ENCODE measurements at regions not wholly inside any gene's neighbourhood (a gene's known extent, or its start where the extent isn't known, plus 50 kb on each side); places are given as distances from the start of the nearest gene placed in this dataset.
"Not testable (repeated sequence)": the region's sequence is repeated elsewhere in the genome, so short reads cannot be mapped to it uniquely, and the experiment has no call there.

DNA sequence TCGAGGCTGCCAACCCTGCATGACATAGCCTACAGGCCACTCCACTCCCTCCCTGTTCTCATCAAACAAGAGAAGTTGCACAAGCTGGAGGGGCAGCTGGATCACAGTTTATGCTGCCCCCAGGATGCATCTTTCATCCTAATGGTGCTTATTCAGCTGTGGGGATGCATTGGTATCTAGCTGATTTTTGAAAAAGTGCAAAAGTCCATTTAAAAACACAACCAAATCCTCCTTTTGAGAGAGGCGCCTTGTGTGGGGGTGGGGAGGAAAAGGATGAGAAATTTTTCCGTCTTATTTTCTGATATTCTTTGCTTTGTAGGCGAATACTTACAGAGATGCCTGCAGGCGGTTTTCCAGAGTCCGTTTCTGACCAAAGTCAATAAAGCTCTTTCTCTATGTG, 276.4 kb upstream of the BOD1L1 start:
- DNase-seq = no peak

DNA sequence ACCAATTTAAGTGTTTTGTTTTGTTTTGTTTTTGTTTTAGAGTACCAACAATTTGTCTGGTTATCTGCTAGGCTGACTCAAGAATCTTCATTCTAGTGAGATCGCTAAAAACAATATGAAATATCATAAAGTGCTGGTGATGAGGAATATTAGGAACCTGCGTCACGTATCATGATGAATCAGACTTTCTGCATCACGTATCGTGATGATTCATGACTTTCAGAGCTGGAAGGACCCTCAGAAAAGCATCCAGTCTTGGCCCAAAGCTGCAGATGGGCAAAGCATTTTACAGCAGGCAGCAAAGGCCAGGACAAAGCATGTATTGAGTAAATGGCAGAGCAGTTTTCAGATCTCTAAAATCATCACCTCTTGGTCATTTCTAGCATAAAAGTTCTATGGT, 278.0 kb upstream of the BOD1L1 start:
- DNase-seq = no peak

DNA sequence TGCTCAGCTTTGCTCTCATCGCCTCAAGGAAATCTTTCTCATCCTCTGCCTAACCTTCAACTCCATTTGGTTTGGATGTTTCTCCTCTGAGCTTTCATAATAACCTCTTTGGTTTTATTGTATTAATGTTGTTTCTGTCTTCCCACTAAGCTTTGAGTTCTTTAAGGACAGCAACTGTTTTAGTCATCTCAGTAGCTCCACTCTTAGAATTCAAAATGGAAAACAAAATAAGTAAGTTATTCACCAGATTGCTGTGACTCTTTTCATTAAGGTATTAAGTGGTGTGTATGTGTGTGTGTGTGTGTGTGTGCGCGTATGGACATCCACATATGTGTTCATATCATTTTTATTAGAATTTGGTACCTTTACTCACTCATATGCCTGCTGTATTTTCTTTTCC, 279.2 kb upstream of the BOD1L1 start:
- no peak for DNase-seq

DNA sequence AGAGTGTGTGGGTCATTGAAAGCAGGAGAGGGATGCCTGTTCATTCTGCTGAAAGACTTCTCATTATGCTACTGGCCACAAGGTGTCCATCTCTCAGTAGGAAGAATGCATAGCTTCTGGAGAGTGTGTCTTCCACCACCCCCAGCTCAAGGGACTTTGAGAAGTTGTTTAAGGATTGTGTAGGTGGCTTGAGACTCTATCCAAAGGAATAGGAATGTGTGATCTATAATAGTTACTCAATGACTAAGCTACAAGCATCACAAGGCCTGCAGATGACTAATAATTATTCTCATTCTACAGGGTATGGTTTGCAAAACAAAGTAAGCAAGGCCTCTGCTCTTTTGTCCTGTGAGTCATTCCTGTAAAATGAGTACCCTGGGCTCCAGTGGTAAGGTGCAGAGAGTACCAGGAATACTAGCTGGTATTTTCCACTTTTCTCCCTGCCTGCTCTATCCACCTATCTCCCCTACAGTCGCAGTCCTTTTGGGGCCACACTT, 279.8 kb upstream of the BOD1L1 start:
- no peak for DNase-seq

DNA sequence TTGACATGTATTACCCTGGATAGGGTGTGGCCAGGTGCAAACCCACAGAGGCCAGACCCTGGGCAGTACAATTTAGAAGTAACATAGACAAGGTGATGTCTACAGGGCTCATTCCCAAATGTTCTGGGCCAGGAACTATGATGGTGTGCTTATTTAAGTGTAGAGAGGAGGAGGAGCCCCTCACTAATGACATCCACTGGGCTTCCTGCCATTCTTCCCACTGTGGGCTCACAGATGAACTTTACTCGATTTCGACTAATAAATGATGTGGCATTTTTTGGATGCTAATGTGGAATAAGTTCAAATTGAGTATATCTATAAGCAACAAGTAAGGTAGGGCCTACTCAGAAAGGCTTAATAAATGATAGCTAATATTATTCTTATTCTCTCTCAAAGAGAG, 280.9 kb upstream of the BOD1L1 start:
- DNase-seq = no peak

DNA sequence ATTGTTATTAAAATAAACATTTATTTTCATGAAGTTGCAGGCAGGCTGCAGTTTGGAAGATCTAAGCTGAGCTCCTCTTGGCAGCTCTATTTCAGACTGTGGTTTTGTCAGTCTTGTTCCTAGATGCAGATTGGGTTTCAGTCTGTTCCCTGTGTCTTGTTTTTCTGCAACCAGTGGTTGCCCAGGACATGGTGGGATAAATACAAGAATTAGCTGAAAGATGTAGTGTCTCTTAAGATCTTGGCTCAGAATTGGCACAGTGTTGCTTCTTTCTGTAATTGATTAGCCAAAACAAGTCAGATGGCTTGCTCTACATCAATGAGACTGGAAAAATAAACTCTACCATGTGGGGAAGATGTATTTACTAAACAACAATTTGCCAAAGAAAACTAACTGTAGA, 283.0 kb upstream of the BOD1L1 start:
- DNase-seq = no peak

DNA sequence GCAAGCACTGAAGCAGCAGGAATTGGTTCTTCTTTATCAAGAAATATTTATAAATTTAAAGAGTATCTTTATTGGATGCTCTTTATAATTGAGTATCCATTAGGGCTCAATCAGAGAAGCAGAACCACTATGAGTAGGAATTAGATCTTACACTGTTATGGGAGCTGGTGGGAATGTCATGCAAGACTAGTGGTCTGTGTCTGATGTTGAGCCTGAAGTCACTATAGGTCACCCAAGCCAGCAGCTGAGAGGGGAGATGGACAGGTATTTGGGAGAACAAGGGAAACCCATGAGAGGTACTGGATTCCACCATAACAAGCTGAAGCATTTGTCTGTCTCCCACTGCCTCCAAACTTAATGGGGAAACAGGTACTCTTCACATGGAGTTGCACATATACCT, 283.7 kb upstream of the BOD1L1 start:
- DNase-seq = no peak

DNA sequence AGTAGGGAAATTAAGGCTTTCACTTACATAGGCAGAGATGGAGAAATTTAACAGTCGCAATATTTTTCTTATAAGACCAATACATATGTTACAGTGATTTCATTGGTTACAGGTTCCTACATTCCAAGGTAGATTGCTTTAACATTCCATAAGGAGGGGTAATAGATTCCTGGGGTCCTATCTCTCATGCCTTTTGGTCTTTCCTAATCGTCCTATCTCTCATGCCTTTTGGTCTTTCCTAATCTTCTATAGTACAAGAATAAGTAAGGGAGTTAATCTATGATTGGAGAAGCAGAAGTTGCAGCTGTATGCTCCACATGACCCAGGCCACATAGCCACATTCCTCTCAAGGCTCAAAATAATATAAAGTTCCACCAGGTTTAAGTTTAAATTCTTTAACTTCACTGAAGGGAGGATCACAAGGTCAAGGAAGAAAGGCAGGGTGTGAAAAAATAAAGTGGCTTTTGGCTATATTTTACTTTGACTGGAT, 285.0 kb upstream of the BOD1L1 start:
- no peak for DNase-seq

DNA sequence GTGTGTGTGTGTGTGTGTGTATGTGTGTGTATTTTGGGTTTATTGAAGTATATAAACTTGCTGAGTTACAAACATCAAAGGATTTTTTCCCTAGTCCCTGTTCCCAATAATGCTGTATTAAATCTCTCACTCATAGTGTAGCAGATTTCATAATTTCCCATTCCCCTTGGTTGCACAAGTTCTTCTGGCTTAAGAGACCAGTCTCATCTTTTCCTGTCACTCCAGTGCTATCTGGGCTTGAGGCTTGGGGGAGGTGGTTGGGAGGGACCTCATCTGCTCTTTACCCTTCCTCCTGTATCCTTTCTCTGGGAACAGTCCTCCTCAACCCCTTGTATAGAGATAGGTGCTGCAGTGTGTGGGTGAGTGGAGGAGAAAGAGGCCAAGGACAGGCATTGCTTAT, 285.4 kb upstream of the BOD1L1 start:
- DNase-seq = no peak

DNA sequence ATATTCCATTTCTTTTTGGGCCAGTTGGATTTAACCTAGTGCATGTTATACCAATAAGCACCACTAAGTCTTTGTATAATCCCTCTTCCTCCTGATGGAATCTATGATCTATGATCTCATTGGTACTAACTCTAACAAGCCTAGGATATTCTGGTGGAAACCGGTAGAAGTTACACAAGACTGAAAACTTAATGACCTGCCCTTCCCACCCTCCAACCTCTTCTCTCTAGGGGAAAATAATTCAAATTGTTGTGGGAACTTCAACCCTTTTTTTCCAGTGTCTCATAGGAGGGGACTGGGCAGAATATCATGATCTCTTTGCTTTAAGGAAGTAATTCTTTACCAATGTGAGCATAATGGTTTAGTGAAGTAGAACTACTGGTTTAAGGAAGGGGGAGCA, 289.5 kb upstream of the BOD1L1 start:
- no peak for DNase-seq

DNA sequence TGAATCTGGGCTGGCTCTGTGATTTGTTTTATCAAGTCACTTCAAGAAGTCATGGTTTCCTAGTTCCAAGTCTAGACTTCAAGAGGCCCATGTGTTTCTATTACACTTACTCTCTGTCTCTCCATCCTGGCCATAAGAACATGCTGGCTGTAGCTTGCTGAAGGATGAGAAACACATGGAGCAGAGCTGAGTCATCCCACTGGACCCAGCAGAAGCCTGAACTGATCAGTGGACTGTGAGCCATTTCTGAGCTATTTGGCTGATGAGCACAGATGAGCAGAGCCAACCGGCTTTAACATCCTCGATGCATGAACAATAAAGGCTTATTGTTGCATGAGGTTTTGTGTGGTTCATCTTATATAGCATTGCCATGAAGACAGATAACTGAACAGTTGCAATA, 290.6 kb upstream of the BOD1L1 start:
- no peak for DNase-seq

DNA sequence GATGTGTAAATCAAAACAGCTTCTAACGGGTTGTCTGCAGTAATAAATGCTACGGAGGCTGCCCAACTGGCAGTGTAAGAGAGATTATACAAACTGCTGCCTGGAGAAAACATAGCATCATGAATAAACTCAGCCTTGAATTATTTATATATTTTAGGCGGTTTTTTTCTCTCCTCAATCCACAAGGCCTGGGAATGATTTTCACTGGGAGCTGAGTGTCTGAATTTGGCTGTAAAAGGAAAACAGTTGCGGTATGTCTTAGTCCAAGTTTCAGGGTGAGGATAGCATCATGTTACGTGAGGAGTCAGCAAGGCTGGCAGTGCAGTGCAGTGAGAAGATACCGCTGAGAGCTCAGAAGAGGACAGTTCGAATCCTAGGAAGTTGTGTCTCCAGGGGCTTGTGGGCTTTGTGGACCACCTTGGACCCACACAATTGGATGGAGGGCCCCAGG, 291.5 kb upstream of the BOD1L1 start:
- no peak for DNase-seq

DNA sequence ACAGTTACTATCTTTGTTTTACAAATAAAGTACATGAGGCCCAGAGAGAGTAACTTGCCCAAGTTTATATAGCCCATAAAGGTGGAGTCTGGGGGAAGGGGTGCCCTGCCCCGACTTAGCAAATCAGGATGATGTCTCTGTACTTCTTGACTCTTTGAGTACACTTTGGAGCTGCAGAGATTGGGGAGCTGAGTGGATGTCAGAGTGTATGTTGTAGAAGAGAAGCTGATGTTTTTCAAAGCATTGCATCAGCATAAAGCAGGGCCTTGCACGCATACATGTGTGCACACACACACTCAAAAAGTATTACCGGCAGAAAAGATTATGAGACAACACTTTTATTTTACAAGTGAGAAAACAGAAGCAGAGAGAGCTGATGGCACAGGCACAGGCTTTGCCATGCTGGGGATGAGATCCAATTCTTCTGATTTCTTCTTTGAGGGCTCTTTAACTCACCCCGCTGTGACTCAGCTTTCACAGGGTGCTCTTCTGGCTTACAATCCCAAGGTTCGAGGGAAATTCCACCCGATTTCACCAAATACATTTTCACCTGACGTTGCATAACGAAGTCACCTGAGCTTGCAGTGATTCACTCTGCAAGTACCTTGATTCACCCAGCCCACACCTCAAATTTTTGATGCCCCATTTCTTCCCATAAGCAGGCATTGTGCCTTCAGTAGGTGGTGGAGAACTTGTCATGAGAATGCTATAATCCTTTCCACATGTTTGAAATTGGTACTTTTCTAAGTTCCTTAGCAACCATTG, 292.8 kb upstream of the BOD1L1 start:
- DNase-seq = no peak

DNA sequence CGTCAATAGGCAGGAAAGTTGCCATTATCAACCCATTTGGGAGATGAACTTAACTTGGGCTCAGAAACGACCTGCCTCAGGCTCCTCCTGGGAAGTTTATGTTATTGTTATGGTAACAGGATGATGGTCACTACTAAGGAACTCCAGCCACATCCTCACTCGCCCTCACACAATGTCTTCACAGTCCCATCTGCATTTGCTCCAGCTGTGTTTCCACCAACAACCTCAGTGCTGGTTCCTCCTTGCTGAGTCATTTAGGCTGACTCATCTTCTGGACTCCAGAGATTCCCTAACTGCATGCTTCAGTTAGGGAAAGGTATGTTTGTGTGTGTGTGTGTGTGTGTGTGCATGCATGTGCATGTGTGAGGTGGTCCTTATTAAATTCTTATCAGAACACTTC, 293.4 kb upstream of the BOD1L1 start:
- no peak for DNase-seq

DNA sequence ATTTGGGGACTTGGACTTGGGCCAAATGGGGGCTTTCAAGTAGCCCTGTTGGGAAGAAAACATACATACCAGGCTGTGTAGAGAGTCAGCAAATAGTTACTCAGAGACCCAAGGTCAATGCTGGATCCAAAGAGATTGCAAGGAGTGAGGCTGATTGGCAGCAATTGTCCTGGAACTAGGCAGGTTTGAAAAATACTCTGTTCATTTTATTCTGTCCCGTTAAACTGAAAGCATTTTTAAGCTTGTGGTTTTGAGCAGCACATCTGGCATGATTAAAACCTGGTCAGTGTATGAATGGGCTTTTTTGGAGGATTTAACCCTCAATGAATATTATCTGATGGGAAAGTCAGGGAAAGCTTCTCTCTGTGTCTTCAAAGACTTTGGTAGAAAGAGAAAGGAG, 294.3 kb upstream of the BOD1L1 start:
- no peak for DNase-seq

DNA sequence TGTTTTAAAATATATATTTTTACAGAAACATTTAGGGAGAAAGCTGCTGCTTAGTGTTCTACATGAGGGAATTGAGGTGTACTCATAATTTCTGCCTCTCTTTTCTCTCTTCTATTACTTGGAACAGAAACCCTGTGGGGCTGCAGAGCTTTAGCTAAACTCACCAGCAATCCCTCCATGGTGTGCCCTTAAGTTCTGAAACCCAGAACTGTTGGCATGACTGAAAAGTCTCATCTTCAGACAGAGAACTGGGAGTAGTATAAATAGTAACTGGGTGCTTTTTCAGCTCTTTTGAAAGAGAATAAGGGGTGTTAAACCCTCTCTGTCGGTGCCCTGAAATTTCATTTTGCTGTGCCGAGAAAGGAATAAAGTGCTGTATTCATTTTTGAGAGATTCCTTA, 294.9 kb upstream of the BOD1L1 start:
- no peak for DNase-seq

DNA sequence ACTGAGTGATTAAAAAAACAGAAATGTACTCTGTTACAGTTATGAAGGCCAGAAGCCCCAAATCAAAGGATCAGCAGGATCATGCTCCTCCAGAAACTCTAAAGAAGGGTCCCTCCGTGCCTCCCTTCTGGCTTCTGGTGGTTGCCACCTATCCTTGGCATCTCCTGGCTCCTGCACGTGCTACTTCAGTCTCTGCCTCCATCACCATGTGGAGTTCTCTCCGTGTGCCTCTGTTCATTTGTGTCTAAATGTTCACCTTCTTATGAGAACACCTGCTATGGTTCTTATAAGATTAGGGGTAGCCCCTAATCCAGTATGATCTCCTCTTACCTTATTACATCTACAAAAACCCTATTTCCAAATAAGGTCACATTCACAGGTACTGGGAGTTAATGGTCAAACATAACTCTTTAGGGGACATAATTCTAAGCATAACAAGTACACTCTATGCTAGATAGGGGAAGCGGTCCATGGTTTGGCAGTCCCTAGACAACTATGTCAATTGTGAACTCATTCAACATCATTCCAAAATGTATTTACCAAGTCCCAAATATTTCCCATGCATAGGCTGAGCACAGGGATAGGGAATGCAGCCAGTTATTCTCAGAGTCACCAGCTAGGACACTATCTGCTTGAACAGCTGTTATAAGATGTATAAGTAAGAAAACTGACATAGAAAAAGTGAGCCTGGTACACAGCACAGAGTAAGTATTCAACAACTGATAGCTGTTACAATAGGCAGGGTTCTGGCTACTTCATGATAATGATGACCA, 295.5 kb upstream of the BOD1L1 start:
- DNase-seq = no peak

DNA sequence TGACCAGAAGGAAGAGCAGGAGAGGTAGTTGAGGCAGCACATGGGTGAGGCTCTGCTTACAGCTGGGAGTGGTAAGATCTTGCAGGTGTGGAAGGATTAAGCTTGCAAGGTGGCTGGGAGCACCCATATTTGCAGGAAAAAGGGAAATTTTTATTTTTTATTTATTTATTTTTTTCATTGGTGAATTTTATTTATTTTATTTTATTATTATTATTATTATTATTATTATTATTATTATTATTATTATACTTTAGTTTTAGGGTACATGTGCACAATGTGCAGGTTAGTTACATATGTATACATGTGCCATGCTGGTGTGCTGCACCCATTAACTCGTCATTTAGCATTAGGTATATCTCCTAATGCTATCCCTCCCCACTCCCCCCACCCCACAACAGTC, 297.4 kb upstream of the BOD1L1 start:
- DNase-seq = not testable (repeated sequence)

DNA sequence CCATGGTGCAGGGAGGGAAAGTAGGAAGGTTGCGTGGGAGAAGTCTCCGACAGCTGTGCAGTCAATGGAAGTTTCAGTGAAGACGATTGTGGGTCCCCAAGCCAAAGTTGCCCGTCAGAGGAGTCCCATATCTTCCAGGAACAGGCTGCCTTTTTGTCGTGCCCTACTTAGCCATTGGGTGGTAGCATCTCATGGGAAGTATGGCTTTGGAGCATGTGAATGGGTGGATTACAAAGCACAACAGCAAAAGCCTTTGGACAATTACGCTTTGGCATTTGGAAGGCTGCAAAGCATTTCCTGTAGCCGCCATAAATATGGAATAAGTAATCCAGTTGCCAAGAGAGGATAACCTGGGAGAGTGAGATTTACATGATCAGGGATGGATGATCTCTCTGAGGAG, 300.7 kb upstream of the BOD1L1 start:
- DNase-seq = no peak

DNA sequence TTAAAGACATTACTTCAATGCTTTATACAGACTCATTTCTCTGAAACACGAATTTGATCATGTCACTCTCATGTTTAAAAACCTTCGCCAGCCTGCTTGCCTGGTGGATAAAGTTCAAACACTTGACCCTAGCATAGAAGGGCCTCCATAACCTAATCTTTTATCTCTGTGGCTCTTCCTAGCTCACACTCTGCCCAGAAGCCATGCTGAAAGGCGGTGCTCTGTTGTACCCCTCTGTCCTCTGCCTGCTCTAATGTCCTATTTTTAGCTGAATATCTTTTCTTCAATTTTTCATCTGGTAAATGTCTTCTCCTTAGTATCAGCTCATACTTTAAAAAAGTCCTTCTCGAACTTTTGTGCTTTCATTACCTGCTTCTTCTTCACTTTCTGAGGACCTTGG, 302.6 kb upstream of the BOD1L1 start:
- DNase-seq = no peak

DNA sequence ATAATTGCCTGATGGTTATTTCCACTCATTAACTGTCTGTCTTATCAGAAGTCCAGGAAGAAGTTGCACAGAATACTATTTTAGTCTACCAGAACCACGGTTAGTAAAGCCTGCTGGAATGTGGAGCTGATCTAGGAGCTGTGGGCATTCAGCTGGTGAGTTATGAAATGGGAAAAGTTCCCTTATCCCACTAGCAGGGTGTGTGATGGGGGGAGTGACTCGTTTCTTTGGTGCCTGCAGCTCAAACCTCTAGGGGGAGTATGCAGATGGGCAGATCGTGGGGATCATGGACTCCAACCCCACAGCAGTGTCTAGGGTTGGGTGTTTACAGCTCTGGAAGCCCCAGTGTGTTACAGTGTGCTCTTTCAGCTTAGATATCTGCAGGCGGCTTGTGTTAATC, 305.7 kb upstream of the BOD1L1 start:
- no peak for DNase-seq

DNA sequence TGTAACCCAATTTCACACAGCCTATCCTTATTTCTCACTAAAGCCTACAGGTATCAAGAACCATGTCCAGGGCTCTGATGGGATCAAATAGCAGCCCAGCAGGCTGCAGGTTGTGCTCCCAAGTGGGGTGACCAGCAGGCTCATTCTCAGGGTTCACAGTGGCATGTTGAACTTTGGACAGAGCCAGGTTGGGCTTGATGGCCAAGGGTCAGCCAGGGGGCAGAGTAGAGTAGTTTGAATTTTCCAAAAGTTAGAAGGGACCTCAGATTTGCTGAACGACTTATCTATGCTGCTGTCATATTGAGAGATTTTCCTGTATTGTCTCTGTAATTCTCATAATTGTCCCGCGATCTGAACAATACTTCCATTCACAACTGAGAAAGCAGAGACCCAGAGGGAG, 310.8 kb upstream of the BOD1L1 start:
- DNase-seq = no peak

DNA sequence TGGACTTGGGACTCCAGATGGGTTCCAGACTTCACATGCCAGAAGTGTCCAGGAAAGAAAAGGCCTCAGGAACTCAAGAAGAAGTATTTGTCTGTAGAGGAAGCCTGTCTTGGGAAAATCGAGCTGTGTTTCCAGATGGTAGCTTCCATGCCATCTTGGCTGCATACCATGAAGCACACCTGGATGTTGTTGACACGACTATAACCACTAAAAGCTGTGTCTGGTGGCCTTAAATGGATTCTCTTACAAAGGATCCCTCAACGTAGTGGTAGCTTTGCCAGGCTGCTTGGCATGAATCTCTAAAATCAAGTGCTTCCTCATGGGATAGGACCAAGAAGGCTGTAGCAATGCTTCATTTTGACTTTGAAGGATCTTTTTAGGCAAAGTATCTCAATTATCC, 313.4 kb upstream of the BOD1L1 start:
- no peak for DNase-seq

DNA sequence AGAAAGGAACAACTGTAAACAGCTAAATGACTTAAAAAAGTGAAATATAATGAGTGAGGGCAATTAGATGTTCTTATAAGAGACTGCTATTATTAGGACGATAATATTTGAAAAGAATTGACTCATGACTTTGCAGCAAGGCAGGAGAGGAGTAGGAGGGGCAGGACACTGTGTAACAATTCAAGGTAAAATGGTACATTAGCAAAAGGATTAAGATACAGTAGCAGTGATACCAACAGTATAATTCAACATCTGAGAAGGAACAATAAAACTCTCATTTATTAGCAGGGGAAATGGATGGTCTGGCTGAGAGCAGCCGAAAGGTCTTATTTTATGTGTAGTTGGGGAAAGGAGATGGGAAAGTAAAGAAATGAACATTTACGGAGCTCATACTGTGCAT, 315.5 kb upstream of the BOD1L1 start:
- no peak for DNase-seq
